NOMO-1 (cell line): ENCODE measurements at regions not wholly inside any gene's neighbourhood (a gene's known extent, or its start where the extent isn't known, plus 50 kb on each side); places are given as distances from the start of the nearest gene placed in this dataset.
"Not testable (repeated sequence)": the region's sequence is repeated elsewhere in the genome, so short reads cannot be mapped to it uniquely, and the experiment has no call there.

Experiments used
- DNase-seq, 2 experiments: peaks; one replicate each; lab custom pipeline; 2025; ENCODE audit not compliant: unreplicated experiment in 2 of 2; lab: John Stamatoyannopoulos, UW

GRCh38 chr5:42868417-42868816 lies 56.7 kb upstream of the SELENOP start:
- DNase-seq: not testable (repeated sequence)

- DNase-seq: not testable (repeated sequence)
Observed at GRCh38 chr5:42864749-42865148, 53.1 kb upstream of the SELENOP start.
